SH-SY5Y (cell line): ENCODE measurements at regions not wholly inside any gene's neighbourhood (a gene's known extent, or its start where the extent isn't known, plus 50 kb on each side); places are given as distances from the start of the nearest gene placed in this dataset.

Experiments
- GATA2 ChIP-seq: IDR thresholded peaks from 2 replicates; pipeline ENCODE4 v1.6.1; 2011; ENCODE audit warnings: mild to moderate bottlenecking, low read depth, low read length
- GATA3 ChIP-seq: IDR thresholded peaks from 2 replicates; pipeline ENCODE4 v1.6.1; 2011; ENCODE audit warnings: low read depth, mild to moderate bottlenecking, low read length, moderate library complexity

- TF ChIP-seq GATA3 (no peak), GATA2 (no peak)
These were observed 665.8 kb downstream of the PLPP3 start for GRCh38 chr1:55913565-55913964.

- TF ChIP-seq GATA3 (no peak), GATA2 (no peak)
These were observed 666.9 kb downstream of the PLPP3 start for GRCh38 chr1:55912438-55912837.

- no peak for TF ChIP-seq GATA3
- TF ChIP-seq GATA2, result no peak
These were observed 674.8 kb downstream of the PLPP3 start for GRCh38 chr1:55904541-55904940.

DNA sequence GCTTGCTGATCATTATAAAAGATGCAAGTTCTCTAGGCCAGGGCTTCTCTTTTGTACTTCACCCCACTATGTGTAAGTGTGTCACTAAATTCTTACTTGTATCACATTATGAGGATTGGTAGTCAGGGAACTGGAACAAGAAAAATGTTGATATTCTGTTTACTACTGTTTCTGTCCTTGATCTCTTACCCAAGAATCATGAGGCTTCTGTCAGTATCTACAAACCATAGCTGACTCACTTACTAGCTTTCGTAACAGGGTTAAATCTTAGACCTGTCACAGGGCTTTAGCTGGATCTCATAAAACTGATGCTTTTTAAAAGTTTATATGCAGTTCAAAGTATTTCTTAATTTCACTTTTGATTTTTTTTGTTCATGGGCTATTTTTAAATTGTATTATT is 681.2 kb downstream of the PLPP3 start:
- no peak for TF ChIP-seq GATA2
- no peak for TF ChIP-seq GATA3

- TF ChIP-seq GATA2, result no peak
- TF ChIP-seq GATA3, result no peak
These were observed 681.0 kb upstream of the USP24 start for GRCh38 chr1:55896210-55896609.

DNA sequence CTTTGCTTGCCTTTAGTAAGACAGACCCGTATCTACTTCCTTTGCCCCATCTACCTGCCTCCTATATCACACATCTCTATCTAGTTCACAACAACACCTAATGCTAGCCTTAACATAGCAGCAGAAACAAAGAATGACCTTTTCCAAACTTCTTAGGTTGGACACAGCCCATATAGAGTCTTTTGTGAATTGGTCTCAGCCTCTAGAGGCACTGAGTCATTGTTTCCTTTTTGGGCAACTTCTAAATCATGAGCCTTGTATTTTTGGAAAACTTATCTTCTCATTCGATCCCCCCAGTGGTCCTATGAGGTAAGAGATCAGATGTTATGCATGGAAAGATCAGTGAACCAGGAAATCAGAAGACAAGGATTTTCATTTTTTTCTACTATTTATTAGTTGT is 679.4 kb upstream of the USP24 start:
- TF ChIP-seq GATA3, result no peak
- TF ChIP-seq GATA2, result no peak

DNA sequence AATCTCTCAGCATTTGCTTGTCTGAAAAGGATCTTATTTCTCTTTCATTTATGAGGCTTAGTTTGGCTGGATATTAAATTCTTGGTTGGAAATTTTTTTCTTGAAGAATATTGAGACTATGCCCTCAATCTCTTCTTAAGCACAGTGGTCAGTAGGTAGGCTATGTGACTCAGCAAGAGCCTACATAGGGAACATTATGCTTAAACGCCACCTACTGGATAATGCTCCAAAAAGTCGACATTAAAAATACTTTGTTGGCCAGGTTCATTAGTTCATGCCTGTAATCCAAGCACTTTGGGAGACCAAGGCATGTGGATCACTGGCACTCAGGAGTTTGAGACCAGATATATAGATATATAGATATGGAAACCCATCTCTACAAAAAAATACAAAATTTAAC is 678.0 kb upstream of the USP24 start:
- TF ChIP-seq GATA3 (no peak), GATA2 (no peak)

DNA sequence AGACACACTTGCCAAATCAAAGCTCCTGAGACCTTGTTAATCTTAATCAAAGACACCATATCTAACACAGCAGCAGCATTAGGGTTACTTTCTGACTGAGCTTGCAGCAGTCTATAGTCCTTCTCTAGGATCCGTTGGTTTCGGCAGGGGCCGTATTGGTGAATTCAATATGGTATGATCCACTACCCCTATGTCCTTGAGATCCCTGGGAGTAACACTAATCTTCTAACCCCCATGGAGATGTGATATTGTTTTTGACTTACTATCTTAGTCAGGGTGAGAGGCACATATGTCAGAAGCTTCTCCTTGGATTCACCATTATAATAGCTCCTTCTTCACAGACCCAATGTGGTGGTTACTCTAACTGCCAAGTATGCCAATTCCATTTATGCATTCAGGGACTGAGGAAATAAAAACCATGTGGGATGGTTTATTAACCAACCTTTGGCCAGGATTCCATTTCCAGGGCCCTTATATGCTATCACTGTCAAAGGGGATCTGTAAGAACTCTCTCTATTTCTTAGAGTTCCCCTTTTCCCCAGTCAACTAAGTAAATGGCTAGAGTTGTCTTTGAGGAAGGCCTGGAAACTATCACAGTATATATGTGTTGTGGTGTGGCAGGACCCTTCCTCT is 673.6 kb upstream of the USP24 start:
- TF ChIP-seq GATA3 (no peak), GATA2 (no peak)

GRCh38 chr1:55886856-55887712 is 671.9 kb upstream of the USP24 start:
- TF ChIP-seq GATA3 (peak; percentile 89), GATA2 (peak; percentile 74; the same call in 1 of the 2 replicates)

GRCh38 chr1:55885619-55886018 is 670.5 kb upstream of the USP24 start:
- no peak for TF ChIP-seq GATA2
- TF ChIP-seq GATA3, result no peak

GRCh38 chr1:55882931-55883330 is 667.8 kb upstream of the USP24 start:
- TF ChIP-seq GATA3 (no peak), GATA2 (no peak)

DNA sequence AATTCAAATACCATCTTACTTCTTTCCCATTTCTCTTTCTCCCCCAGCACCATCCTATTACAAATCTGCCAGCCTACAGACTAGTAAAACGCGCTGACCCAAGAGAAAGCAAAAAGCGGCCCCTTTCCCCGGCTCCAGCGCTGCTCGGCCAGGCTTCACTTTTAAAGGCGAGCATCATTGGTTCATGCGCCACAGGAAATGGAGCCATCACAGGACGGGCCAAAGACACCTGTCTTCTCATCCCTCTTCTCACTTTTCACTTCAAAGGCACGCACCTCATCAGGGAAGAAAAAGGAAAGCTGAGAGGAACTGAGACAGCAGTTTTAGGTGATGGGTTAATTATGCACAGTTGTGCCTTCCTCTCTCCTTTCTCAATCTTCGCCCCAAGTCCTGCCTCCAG is 664.2 kb upstream of the USP24 start:
- TF ChIP-seq GATA3 (no peak), GATA2 (no peak)

DNA sequence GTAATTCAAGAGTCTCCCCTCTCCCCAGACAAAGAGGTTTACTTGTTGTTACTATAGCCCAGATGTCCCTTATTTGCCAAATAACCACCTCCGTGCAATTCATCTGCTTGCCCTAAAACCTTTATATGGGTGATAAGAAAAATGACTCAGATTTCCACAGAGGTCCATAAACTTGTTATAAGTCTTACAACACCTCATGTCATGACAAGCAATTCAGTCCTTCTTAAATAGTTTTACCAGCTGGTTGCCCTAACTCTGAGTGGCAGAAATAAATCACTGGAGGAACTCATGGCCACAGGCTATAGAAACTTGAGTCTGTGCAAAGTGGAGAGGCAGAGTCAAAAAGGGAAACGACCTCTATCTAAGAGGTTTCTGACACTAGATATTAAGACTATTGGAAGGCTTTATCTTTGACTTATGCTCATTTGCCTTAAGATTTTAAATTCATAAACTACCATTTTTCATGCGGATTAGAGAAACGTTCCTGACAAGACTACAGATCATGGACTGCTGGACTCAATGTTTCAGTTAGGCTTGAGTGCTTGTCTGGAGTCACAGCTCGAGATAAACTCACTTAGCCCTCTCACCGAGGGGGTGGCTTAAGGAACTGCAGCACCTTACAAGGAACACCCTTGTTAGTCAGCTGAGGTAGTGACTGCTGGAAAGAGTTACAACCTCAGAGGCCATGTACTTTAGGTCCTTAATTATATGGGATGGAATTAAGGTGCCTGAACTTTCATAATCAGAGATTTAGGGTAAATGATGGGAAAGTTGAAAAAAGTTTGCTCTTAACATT is 662.5 kb upstream of the USP24 start:
- TF ChIP-seq GATA2, result no peak
- TF ChIP-seq GATA3, result no peak

DNA sequence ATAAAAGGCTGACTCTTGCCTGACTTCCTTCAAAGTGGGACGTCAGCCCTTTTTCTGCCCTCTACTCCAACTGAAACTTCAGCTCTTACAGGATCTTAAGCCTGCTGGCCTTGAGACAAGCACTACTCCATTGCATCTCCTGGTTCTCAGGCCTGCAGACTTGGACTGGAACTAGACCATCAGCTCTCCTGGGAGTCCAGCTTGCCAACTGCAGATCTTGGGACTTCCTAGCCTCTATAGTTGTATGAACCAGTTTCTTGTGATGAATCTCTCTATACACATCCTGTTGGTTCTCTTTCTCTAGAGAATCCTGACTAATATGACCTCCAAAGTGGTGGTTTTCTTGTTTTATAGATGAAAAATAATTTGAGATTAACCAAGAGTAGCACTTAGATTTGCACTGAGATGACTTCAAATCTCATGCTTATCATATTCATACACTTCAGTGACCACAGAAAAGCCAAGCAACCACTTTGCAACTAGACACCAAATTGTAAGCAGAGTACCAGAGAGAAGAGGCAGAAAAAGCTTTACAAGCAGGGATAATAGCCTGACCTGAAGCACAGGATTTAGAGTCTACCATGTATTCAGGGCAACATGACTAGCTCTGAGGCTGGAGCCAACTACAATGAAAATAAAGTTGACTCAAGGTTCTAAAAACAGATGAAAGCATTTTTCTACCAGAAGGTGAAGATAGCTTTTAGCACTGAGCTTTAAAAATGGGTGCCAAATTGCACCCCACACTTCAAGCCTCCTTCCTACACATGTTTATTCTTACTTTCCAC is 661.3 kb upstream of the USP24 start:
- TF ChIP-seq GATA3, result no peak
- no peak for TF ChIP-seq GATA2

GRCh38 chr1:55870106-55870505 is 654.9 kb upstream of the USP24 start:
- no peak for TF ChIP-seq GATA2
